22Rv1 (cell line): ENCODE measurements at regions not wholly inside any gene's neighbourhood (a gene's known extent, or its start where the extent isn't known, plus 50 kb on each side); places are given as distances from the start of the nearest gene placed in this dataset.
"Not testable (repeated sequence)": the region's sequence is repeated elsewhere in the genome, so short reads cannot be mapped to it uniquely, and the experiment has no call there.

Source experiments
- H3K27ac ChIP-seq: fragments of 450-650 bp; 2 replicates; pipeline ENCODE4 v1.5.1; 2017
- ZFX ChIP-seq: fragments of 450-650 bp; IDR thresholded peaks from 2 replicates; pipeline ENCODE4 v1.6.1; 2017; ENCODE audit warnings: antibody characterized with exemption, borderline replicate concordance
- TF ChIP-seq, protein P1 (sequence below): fragments of 450-650 bp; IDR thresholded peaks from 2 replicates; pipeline ENCODE4 v1.5.1; 2017; ENCODE audit warnings: mild to moderate bottlenecking

DNA sequence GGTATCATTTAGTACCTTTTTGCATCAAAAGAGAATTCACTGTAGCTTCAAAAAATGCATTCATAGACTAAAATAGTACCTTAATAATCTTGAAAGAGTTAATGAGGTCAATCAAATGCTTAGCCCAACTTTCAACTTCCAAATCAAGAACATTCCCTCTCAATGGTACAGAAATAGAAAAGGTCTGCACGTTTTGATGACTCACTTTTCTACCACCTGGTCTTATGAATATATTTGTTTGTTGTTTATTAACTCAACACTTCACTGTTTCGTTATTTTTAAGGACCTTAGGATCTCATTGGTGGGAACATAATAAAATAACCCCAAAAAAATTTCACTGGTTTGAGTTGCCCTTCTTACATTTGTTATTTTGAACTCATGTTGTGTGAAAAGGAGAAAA is 229.5 kb downstream of the MEF2C start:
- no peak overlapping the region for H3K27ac ChIP-seq
- TF ChIP-seq, protein P1, sequence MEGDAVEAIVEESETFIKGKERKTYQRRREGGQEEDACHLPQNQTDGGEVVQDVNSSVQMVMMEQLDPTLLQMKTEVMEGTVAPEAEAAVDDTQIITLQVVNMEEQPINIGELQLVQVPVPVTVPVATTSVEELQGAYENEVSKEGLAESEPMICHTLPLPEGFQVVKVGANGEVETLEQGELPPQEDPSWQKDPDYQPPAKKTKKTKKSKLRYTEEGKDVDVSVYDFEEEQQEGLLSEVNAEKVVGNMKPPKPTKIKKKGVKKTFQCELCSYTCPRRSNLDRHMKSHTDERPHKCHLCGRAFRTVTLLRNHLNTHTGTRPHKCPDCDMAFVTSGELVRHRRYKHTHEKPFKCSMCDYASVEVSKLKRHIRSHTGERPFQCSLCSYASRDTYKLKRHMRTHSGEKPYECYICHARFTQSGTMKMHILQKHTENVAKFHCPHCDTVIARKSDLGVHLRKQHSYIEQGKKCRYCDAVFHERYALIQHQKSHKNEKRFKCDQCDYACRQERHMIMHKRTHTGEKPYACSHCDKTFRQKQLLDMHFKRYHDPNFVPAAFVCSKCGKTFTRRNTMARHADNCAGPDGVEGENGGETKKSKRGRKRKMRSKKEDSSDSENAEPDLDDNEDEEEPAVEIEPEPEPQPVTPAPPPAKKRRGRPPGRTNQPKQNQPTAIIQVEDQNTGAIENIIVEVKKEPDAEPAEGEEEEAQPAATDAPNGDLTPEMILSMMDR: no peak
- TF ChIP-seq ZFX: no peak

DNA sequence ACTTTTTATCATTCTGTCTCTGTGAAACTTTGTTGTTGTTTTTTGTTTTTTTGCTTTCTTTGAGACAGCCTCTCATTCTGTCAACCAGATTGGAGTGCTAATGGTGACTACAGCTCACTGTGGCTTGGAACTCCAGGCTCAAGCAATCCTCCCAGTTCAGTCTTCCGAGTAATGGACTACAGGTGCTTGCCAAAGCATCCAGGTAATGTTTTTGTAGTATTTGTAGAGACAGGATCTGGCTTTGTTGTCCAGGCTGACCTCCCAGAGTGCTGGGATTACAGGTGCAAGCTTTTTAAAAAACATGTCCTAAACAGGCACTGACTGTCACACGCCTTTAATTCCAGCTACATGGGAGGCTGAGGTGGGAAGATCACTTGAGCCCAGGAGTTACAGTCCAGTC is 235.1 kb downstream of the MEF2C start:
- no peak for TF ChIP-seq ZFX
- TF ChIP-seq, protein P1: no peak

DNA sequence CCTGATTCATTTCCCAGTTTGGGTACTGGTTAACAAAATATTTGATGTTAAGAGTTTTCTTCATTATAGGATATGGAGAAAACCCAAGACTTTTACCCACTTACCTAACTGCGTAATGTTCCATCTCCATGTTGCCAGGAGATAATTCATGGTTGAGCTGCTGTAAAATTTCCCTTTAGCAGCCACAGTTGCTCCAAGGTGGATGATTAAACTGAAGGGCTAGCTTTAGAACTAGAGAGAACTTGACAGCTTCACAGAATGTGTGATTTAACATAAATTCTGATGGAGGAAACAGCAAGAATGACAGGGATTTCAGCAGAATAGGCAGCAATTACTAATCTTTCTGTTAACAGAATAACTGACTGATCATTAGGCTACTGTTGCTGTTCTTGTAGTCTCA is 236.1 kb downstream of the MEF2C start:
- TF ChIP-seq ZFX: no peak
- TF ChIP-seq, protein P1: no peak

More for the DNA sequence above, 235.1 kb downstream of the MEF2C start:
- H3K27ac ChIP-seq: no peak overlapping the region

GRCh38 chr5:88644676-88645075 is 238.3 kb downstream of the MEF2C start:
- TF ChIP-seq ZFX: no peak
- TF ChIP-seq, protein P1: no peak
- no peak overlapping the region for H3K27ac ChIP-seq

More for the DNA sequence above, 236.1 kb downstream of the MEF2C start:
- no peak overlapping the region for H3K27ac ChIP-seq

DNA sequence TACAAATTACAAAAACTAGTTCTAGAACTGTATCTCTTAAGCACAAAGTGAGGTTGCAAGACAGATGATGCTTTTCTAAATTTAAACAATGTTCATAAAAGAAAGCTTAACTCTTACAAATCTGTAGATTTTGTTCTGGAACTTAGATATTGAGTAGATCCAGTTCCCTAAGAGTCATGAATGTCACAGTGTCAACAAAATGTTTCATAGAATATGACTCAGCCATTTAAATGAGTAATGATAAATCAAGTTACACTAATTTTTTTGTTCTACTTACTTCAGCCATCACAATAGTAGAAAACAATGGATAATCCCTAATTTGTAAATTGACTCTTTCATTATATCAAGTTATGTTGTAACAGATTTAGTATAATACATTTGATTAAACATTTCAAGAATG is 239.7 kb downstream of the MEF2C start:
- H3K27ac ChIP-seq: no peak overlapping the region
- TF ChIP-seq ZFX: no peak
- TF ChIP-seq, protein P1: no peak

DNA sequence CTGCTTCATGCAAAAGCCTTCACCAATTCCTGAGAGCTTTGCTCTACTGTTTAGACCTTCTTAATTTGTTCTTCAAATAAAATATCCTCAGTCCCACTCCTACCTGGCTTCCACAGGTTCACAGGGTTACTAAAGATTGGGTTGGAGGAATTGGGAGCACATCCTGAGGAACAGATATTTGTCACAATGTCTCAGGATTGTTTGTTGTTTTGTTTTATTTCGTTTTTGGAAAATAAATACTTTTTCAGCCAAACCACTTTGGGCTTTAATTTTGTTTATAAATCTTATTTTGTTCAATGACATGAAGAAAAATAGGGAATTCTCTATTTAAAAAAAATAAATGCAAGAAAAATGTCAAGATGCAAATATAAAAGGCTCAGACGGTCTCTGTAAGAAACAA is 249.0 kb downstream of the MEF2C start:
- no peak for TF ChIP-seq ZFX
- TF ChIP-seq, protein P1: no peak
- H3K27ac ChIP-seq: no peak overlapping the region

GRCh38 chr5:88622890-88623289 is 260.1 kb downstream of the MEF2C start:
- not testable (repeated sequence) for H3K27ac ChIP-seq

GRCh38 chr5:88615767-88616166 is 267.2 kb downstream of the MEF2C start:
- not testable (repeated sequence) for H3K27ac ChIP-seq

- no peak for TF ChIP-seq ZFX
- TF ChIP-seq, protein P1: no peak
These were observed 269.9 kb downstream of the MEF2C start for GRCh38 chr5:88613051-88613450.

More at GRCh38 chr5:88613051-88613450, 269.9 kb downstream of the MEF2C start:
- no peak overlapping the region for H3K27ac ChIP-seq
